ENCODE measurements at regions not wholly inside any gene's neighbourhood (a gene's known extent, or its start where the extent isn't known, plus 50 kb on each side); places are given as distances from the start of the nearest gene placed in this dataset.

GRCh38 chr11:26227301-26227746 lies 104.6 kb upstream of the ANO3 start:
- H3K27ac ChIP-seq (replicated peaks): no peak overlapping the region

GRCh38 chr11:26227883-26228502 lies 103.9 kb upstream of the ANO3 start:
- no peak for TF ChIP-seq CTCF (IDR thresholded peaks at IDR 0.05; ENCODE audit: insufficient read depth, low read length)
- no peak for TF ChIP-seq POLR2AphosphoS5 (IDR thresholded peaks at IDR 0.05; ENCODE audit: low read depth)
- TF ChIP-seq REST (IDR thresholded peaks at IDR 0.05; ENCODE audit: insufficient replicate concordance, low read depth): no peak
- no peak for TF ChIP-seq SPI1 (IDR thresholded peaks at IDR 0.05; ENCODE audit: borderline replicate concordance, low read depth)
- no peak for TF ChIP-seq GABPA (IDR thresholded peaks at IDR 0.05; ENCODE audit: low read depth)
- Histone ChIP-seq H3K27ac (replicated peaks) (no peak overlapping the region), H3K27me3 (ENCODE audit: insufficient read depth, poor library complexity, severe bottlenecking) (no peaks in the 10 kb centered on the region), H3K4me3 (replicated peaks; ENCODE audit: insufficient read depth, low read length) (no peak overlapping the region)
- DNase-seq (ENCODE audit: low read depth in 1 of 2, low spot score in 1 of 2): no peak

More at GRCh38 chr11:26227301-26227746, 104.6 kb upstream of the ANO3 start:
- no peak for DNase-seq (ENCODE audit: low read depth in 1 of 2, low spot score in 1 of 2)
- H3K27me3 ChIP-seq (ENCODE audit: insufficient read depth, poor library complexity, severe bottlenecking): no peaks in the 10 kb centered on the region
- no peak for TF ChIP-seq REST (IDR thresholded peaks at IDR 0.05; ENCODE audit: insufficient replicate concordance, low read depth)
- no peak for TF ChIP-seq GABPA (IDR thresholded peaks at IDR 0.05; ENCODE audit: low read depth)
- no peak for TF ChIP-seq SPI1 (IDR thresholded peaks at IDR 0.05; ENCODE audit: borderline replicate concordance, low read depth)
- no peak overlapping the region for H3K4me3 ChIP-seq (replicated peaks; ENCODE audit: insufficient read depth, low read length)

GRCh38 chr11:26228778-26229177 lies 103.2 kb upstream of the ANO3 start:
- H3K27ac ChIP-seq (replicated peaks): no peak overlapping the region
- TF ChIP-seq GABPA (IDR thresholded peaks at IDR 0.05; ENCODE audit: low read depth) (no peak), REST (IDR thresholded peaks at IDR 0.05; ENCODE audit: insufficient replicate concordance, low read depth) (no peak), SPI1 (IDR thresholded peaks at IDR 0.05; ENCODE audit: borderline replicate concordance, low read depth) (no peak), CTCF (IDR thresholded peaks at IDR 0.05; ENCODE audit: insufficient read depth, low read length) (no peak), POLR2AphosphoS5 (IDR thresholded peaks at IDR 0.05; ENCODE audit: low read depth) (no peak)
- H3K4me3 ChIP-seq (replicated peaks; ENCODE audit: insufficient read depth, low read length): no peak overlapping the region
- no peaks in the 10 kb centered on the region for H3K27me3 ChIP-seq (ENCODE audit: insufficient read depth, poor library complexity, severe bottlenecking)
- no peak for DNase-seq (ENCODE audit: low read depth in 1 of 2, low spot score in 1 of 2)
